ENCODE measurements at regions not wholly inside any gene's neighbourhood (a gene's known extent, or its start where the extent isn't known, plus 50 kb on each side); places are given as distances from the start of the nearest gene placed in this dataset.

DNA sequence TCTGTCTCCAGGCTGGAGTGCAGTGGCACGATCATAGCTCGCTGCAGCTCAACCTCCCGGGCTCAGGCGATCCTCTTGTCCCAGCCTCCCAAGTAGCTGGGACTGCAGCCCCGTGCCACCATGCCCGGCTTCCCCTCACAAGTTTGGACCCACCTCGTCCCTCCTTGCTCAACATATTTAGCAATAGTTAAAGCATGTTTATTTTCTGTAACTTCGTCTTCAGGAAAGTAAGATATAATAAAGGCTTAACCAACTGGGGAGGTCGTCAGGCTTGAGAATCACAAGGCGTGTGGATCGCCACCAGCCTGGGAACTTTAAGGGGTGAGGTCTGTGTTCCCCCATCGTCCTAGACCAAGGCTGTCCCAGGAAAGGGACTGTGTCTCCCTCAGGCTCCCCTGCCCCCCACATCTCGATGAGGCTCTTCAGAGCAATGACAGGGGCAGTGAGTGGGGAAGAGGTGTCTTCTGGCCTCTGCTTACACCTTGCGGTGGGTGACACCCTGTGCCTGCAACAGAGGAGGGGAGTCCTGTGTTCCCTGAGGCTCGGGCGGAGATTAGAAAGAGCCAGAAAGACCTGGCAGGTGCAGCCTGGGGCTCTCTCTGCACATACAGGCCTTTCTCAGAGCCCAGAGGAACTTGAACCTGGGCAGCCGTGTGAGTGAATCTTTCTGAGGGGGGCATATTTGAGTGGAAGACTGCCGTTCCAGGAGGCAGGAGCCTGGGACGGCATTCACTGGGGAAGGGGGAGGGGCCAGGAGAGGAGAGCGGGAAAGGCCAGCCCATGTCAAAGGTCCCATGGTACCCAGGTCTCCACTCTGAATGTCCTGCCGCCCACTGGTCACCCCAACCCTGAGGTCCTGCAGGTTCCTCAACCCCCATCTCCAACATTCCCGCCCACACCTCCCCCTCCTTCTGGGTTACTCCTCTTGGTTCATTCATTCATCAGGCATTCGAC, 152.3 kb downstream of the SMAD6 start:
- TF ChIP-seq, protein P1, sequence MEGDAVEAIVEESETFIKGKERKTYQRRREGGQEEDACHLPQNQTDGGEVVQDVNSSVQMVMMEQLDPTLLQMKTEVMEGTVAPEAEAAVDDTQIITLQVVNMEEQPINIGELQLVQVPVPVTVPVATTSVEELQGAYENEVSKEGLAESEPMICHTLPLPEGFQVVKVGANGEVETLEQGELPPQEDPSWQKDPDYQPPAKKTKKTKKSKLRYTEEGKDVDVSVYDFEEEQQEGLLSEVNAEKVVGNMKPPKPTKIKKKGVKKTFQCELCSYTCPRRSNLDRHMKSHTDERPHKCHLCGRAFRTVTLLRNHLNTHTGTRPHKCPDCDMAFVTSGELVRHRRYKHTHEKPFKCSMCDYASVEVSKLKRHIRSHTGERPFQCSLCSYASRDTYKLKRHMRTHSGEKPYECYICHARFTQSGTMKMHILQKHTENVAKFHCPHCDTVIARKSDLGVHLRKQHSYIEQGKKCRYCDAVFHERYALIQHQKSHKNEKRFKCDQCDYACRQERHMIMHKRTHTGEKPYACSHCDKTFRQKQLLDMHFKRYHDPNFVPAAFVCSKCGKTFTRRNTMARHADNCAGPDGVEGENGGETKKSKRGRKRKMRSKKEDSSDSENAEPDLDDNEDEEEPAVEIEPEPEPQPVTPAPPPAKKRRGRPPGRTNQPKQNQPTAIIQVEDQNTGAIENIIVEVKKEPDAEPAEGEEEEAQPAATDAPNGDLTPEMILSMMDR (optimal IDR thresholded peaks at IDR 0.05 in 1 of 3, IDR thresholded peaks at IDR 0.05 in 1 of 3, conservative IDR thresholded peaks at IDR 0.05 in 1 of 3; ENCODE audit: extremely low read depth in 1 of 3, insufficient read depth in 2 of 3, low read length in 3 of 3), result no peak
- TF ChIP-seq EZH2 (IDR thresholded peaks at IDR 0.05; ENCODE audit: low read length), result no peak
